Nephron (organoid): ENCODE measurements at regions not wholly inside any gene's neighbourhood (a gene's known extent, or its start where the extent isn't known, plus 50 kb on each side); places are given as distances from the start of the nearest gene placed in this dataset.

Source experiments
- H3K27ac Mint-ChIP-seq, 3 experiments: 2 replicates each; pipeline ENCODE4 v1.8.0; 2020; ENCODE audit warnings: mixed read lengths in 3 of 3, mild to moderate bottlenecking in 2 of 3, moderate library complexity in 1 of 3
- H3K27me3 Mint-ChIP-seq: 2 replicates; pipeline ENCODE4 v1.8.0; 2021; ENCODE audit warnings: low read depth, mild to moderate bottlenecking, moderate library complexity, mixed read lengths
- H3K36me3 Mint-ChIP-seq: 2 replicates; pipeline ENCODE4 v1.8.0; 2020; ENCODE audit warnings: low read depth, mixed read lengths
- H3K4me1 Mint-ChIP-seq: 2 replicates; pipeline ENCODE4 v1.8.0; 2020; ENCODE audit warnings: mixed read lengths
- H3K4me3 Mint-ChIP-seq, 3 experiments: 2 replicates each; pipeline ENCODE4 v1.8.0; 2020; ENCODE audit warnings: mild to moderate bottlenecking in 3 of 3, mixed read lengths in 3 of 3, moderate library complexity in 2 of 3
- H3K9me3 Mint-ChIP-seq: 2 replicates; pipeline ENCODE4 v1.8.0; 2020; ENCODE audit warnings: mixed read lengths
- TF ChIP-seq, protein P1 (sequence below), 3 experiments: fragments of 200-600 bp; sonication (generic); IDR thresholded peaks; one replicate each; pipeline ENCODE4 v1.5.0; 2021; ENCODE audit warnings: antibody characterized with exemption in 3 of 3; ENCODE audit not compliant: unreplicated experiment in 3 of 3

DNA sequence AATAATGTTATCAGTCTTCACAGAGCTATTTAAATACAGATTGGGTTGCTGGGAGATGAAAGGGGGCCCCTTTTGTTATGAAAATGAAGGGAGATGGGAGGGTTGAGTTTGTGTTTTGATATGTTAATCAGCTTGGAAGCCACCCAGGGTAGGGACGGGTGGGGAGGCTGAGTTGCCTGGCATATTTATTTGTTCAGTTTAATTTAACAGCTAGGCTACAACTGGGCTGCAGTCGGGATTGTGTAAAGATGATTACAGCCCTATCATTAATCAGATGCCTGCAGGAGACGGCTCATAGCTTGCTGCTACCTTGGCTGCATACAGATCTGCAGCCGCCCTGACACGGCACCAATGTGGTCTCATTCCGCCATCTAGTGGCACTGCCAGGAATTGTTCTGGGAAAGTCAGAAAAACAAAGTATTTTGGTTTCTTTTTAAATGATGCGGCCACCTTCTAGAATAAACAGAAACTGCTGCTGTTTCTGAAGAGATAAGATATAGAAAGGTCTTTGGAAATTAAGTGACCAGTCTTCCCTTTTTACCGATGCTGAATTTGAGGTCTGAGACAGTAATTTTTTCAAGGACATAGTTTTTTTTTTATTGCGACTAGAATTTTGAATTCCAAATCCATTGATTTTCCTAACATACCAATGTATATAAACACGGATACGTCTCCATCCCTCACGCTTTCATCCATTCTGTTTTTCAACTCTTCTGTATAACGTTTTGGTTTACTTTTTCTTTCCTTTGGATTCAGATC is 458.0 kb upstream of the ASIC2 start:
- TF ChIP-seq, protein P1, sequence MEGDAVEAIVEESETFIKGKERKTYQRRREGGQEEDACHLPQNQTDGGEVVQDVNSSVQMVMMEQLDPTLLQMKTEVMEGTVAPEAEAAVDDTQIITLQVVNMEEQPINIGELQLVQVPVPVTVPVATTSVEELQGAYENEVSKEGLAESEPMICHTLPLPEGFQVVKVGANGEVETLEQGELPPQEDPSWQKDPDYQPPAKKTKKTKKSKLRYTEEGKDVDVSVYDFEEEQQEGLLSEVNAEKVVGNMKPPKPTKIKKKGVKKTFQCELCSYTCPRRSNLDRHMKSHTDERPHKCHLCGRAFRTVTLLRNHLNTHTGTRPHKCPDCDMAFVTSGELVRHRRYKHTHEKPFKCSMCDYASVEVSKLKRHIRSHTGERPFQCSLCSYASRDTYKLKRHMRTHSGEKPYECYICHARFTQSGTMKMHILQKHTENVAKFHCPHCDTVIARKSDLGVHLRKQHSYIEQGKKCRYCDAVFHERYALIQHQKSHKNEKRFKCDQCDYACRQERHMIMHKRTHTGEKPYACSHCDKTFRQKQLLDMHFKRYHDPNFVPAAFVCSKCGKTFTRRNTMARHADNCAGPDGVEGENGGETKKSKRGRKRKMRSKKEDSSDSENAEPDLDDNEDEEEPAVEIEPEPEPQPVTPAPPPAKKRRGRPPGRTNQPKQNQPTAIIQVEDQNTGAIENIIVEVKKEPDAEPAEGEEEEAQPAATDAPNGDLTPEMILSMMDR (IDR thresholded peaks at IDR 0.05; ENCODE audit: unreplicated experiment in 3 of 3) = peak; percentile 95 to 97 (median 95)
- H3K36me3 Mint-ChIP-seq = no peaks in the 10 kb centered on the region
- peaks cover 4% of the 10 kb centered on the region for H3K9me3 Mint-ChIP-seq
- H3K4me1 Mint-ChIP-seq = peaks cover 9% of the 10 kb centered on the region
- H3K27ac Mint-ChIP-seq = no peak overlapping the region
- H3K4me3 Mint-ChIP-seq = peak overlapping the region in 2 of 3 experiments; percentile 46 to 55
- H3K27me3 Mint-ChIP-seq = peaks cover 69% of the 10 kb centered on the region

GRCh38 chr17:33751702-33752065 is 458.6 kb upstream of the ASIC2 start:
- Mint-ChIP-seq H3K4me3 (peak overlapping the region in 2 of 3 experiments; percentile 46 to 55), H3K27ac (no peak overlapping the region), H3K27me3 (peaks cover 69% of the 10 kb centered on the region), H3K36me3 (no peaks in the 10 kb centered on the region), H3K4me1 (peaks cover 9% of the 10 kb centered on the region), H3K9me3 (peaks cover 4% of the 10 kb centered on the region)
- TF ChIP-seq, protein P1 (IDR thresholded peaks at IDR 0.05; ENCODE audit: unreplicated experiment in 3 of 3) = no peak

DNA sequence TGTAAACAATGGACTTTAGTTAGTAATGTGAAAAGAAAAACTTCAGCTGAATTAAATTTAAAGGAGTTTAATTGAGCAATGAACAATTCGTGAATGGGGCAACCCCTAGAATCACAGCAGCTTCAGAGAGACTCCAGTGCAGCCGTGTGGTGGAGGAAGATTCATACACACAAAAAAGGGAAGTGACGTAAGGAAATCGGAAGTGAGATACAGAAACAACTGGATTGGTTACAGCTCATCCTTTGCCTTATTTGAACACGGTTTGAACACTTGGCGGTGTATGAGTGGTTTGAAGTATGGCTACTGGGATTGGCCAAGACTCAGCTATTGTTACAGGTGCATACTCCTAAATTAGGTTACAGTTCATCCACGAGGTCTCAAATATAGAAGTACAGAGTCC is 460.4 kb upstream of the ASIC2 start:
- H3K4me1 Mint-ChIP-seq = peaks cover 9% of the 10 kb centered on the region
- TF ChIP-seq, protein P1 (IDR thresholded peaks at IDR 0.05; ENCODE audit: unreplicated experiment in 3 of 3) = no peak
- peaks cover 63% of the 10 kb centered on the region for H3K27me3 Mint-ChIP-seq
- H3K9me3 Mint-ChIP-seq = peaks cover 4% of the 10 kb centered on the region
- H3K27ac Mint-ChIP-seq = no peak overlapping the region
- H3K4me3 Mint-ChIP-seq = no peak overlapping the region
- no peaks in the 10 kb centered on the region for H3K36me3 Mint-ChIP-seq

- peaks cover 52% of the 10 kb centered on the region for H3K27me3 Mint-ChIP-seq
- H3K4me1 Mint-ChIP-seq = peaks cover 7% of the 10 kb centered on the region
- H3K36me3 Mint-ChIP-seq = no peaks in the 10 kb centered on the region
- H3K27ac Mint-ChIP-seq = no peak overlapping the region
- no peak overlapping the region for H3K4me3 Mint-ChIP-seq
- H3K9me3 Mint-ChIP-seq = peaks cover 4% of the 10 kb centered on the region
- TF ChIP-seq, protein P1 (IDR thresholded peaks at IDR 0.05; ENCODE audit: unreplicated experiment in 3 of 3) = no peak
Measured at GRCh38 chr17:33756021-33756420, 462.9 kb upstream of the ASIC2 start.

- TF ChIP-seq, protein P1 (IDR thresholded peaks at IDR 0.05; ENCODE audit: unreplicated experiment in 3 of 3) = no peak
- H3K4me1 Mint-ChIP-seq = no peaks in the 10 kb centered on the region
- H3K4me3 Mint-ChIP-seq = no peak overlapping the region
- no peak overlapping the region for H3K27ac Mint-ChIP-seq
- H3K36me3 Mint-ChIP-seq = no peaks in the 10 kb centered on the region
- peaks cover 6% of the 10 kb centered on the region for H3K27me3 Mint-ChIP-seq
- H3K9me3 Mint-ChIP-seq = no peaks in the 10 kb centered on the region
Measured at GRCh38 chr17:33765871-33766270, 472.8 kb upstream of the ASIC2 start.

DNA sequence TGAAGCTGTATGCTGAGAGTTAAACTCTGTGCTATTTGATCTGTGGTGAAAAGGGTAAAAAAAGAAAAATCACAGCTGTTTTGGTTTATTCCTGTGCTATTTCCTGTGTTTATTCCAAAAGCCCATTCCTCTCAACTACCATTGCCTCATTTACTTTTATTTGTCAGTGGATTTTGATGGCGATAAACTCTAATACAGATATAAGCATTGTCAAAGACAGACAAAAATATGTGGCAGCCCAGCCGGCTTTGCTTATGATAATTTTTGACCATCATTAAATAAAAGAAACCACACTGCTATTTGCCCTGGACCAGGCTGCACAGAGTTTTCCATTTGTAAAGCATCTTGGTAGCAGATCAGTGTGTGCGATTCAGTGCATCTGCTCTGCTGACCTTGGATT is 473.6 kb upstream of the ASIC2 start:
- Mint-ChIP-seq H3K9me3 (no peaks in the 10 kb centered on the region), H3K36me3 (no peaks in the 10 kb centered on the region), H3K4me3 (no peak overlapping the region)

More for the DNA sequence above, 473.6 kb upstream of the ASIC2 start:
- H3K27ac Mint-ChIP-seq = no peak overlapping the region
- H3K4me1 Mint-ChIP-seq = no peaks in the 10 kb centered on the region
- peaks cover 11% of the 10 kb centered on the region for H3K27me3 Mint-ChIP-seq
- TF ChIP-seq, protein P1 (IDR thresholded peaks at IDR 0.05; ENCODE audit: unreplicated experiment in 3 of 3) = no peak
